NCI-H146 treated with DMSO at 0.1 percent for 48 hours (cell line): ENCODE measurements at regions not wholly inside any gene's neighbourhood (a gene's known extent, or its start where the extent isn't known, plus 50 kb on each side); places are given as distances from the start of the nearest gene placed in this dataset.
"Not testable (repeated sequence)": the region's sequence is repeated elsewhere in the genome, so short reads cannot be mapped to it uniquely, and the experiment has no call there.

Experiments used
- DNase-seq: peaks from one replicate; lab custom pipeline; 2025; ENCODE audit not compliant: unreplicated experiment; lab: John Stamatoyannopoulos, UW

DNA sequence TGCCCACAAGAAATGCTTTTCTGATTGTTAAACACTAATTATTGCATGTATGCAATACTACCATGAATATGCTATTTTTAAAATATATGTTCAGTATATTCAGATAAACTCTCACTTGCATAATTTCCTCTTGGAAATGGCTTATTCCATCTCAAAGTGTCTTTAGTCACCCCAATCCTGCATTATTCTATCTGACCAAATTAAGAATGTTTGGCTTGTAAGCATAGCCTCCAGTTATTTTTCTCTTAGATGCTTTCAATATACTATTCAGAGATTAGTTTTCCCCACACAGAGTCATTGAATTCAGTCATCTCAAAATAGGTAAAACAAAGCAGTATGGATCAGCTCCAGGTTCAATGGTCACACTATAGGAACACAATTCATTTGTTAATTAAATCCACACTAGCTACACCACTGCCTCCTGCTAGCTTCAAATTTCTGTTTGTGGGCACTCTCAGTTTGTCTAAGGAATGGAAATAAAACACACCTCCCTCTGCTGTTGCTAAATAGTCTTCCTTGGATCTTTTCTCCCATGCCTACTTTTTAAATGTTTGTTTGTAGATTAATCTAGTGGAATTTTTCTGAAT, 134.6 kb upstream of the TBCA start:
- DNase-seq = no peak

DNA sequence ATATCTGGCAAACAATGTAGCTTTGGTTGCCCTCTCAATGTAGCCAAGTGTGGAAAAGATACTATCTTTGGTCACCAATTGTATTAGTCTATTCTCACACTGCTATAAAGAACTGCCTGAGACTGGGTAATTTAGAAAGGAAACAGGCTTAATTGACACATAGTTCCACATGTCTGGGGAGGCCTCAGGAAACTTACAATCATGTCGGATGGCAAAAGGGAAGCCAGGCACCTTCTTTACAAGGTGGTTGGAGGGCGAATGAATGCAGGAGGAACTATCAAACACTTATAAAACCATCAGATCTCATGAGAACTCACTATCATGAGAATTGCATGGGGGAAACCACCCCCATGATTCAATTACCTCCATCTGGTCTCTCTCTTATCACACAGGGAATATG, 133.1 kb upstream of the TBCA start:
- DNase-seq = no peak

DNA sequence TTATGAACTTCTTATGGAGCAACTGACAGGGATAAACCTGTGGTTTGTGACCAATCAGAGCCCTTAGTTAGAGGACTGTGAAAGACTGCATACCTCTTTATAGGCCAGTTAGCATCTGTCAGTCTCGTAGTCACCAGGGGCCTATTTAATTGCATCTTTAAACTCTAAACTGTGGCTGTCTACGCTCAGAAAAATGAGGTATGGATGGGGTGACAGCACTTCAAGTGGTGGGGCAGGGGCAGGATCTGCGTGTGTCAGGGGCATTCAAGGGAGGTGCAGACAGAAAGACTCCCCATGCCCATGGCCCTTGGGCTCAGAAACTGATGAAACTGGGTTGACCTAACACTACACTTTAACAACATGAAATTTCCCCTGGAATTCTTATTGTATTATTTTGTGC, 132.6 kb upstream of the TBCA start:
- DNase-seq = no peak

DNA sequence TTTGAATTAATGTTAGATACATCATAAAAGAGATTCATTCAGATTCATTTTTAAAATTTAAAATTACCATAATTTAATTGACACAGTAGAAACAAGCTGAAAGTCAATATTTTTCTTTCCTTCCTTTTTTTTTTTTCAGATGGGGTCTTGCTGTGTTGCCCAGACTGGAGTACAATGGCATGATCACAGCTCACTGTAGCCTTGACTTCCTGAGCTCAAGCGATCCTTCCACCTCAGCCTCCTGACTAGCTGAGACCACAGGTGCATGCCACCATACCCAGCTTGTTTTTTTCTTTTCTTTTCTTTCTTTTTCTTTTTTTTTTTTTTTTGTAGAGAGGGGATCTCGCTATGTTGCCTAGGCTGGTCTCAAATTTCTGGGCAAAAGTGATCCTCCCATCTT, 131.6 kb upstream of the TBCA start:
- DNase-seq = no peak

DNA sequence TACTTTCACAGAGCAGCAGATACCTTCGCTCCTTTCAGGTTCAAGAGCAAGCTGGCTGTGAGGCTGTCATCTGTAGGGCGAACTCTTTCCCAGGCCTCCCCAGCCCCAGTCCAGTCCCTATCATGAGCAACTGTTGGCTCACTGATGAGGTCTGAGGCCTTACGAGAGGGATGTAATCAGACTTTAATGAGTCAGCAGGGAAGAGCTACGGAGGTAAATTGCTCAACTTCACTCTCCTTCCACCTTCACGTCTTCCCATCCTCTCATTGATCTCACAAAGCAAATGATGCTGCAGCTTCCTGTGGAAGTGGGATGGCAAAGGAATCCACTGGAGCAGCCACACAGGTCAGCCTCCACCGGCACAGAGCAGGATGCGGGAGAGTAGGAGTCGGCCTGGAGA, 130.7 kb upstream of the TBCA start:
- DNase-seq = no peak

DNA sequence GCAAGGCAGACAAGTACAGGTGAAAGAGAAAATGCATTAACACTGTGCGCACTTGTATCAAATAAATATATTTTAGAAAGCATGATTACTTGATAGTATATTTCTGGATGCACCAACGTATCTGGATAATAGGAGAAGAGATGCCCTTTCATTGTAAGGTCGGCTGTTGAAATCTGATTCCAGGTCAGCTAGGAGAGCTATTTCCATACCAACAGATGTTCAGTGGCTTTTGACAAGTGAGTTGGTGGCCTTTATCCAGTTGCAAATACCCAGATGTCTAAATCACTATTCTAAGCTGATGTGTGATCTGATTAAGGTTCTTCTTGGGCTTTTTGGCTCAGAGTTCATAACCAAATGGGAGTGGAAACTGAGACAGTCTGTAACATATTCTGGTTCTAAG, 128.2 kb upstream of the TBCA start:
- DNase-seq = no peak

DNA sequence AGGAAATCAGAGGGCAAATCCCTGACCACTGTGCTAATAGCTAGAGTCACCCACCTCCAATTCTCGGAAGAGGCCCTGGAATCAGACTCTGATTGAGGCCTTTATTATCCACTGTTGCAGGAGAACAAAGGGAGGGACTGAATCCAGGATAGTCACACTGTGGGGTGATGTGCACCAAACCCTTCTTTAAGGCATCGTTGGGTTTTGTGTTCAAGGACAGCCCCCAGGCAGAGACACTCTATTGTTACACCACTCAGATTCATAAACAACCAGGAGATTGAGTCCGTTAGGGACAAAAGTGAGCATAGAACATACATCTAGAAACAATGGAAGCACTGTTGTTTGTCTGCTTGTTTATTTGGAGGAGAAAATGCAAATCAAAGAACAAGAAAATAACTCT, 124.6 kb upstream of the TBCA start:
- no peak for DNase-seq

DNA sequence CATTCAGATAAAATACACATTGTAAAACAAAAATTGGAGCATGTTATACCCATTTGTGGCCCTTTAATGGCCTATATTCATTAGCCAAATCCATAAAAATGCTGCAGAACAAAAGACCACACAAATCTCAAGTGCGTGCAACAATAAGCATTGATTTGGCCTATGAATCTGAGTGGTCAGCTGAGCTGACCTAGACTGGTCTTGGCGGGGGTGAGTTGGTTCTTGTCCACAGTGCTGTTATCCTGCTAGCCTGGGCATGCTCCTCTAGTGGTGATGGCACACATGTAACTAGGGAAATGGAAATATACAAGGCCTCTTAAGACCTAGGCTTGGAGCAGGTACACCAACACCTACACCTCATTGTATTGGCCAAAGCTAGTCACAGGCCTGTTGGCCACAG, 122.2 kb upstream of the TBCA start:
- DNase-seq = no peak

DNA sequence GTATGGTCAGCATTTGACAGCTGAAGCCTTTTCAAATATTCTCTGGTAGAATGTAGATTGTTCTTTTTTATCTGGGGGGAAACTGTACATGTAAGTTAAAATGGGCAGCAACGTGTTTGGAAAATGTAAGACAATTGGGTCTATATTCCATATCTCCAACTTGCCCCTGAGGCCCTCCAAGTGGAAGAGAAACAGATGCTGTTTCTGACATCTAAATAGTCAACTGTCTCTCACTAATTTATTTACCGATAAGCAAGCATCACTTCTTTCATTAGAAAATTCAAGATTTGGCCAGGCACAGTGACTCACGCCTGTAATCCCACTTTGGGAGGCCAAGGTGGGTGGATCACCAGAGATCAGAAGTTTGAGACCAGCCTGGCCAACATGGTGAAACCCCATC, 120.2 kb upstream of the TBCA start:
- DNase-seq = no peak

DNA sequence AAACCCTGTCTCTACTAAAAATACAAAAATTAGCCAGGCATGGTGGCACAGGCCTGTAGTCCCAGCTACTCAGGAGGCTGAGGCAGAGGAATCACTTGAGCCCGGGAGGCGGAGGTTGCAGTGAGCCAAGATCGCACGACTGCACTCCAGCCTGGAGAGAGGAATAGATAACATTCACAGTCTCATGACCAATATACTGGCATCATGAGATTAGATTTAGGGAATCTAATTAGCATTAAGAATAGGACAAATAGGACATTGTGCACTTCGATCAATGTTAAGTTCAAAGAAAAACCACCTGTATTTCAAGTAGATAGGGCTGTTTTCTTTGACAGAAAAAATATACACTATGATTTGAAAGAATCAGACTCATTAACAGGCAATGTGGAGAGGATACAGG, 118.0 kb upstream of the TBCA start:
- not testable (repeated sequence) for DNase-seq

DNA sequence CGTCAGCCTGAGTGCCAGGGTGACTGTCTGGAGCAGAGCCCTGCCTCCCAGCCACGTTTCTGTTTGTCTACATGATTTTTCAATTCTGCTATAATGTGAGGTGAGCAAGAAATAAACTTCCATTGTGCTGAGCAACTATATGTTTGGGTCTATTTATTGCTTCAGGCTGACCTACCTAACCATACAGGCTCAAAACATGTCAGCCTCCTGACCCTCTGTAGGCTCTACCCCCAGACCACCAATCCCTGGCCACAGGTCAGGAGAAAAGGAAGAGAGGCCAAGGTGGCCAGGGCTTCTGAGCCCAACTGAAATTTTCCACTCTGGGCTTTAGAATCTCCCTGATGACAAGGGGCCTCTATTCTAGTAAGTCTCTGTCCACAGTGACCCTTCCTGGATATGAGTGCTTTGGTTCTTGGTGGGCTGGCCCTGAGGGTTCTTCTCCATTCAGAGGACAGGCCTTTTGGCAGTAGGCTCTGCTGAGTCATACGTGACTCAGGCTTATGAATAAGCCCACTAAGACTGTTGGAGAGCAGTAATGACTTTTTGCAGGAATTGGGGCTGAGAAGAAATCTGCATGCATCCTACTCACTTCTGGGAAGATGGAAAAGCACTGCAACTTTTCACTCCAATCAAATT, 117.2 kb upstream of the TBCA start:
- no peak for DNase-seq

DNA sequence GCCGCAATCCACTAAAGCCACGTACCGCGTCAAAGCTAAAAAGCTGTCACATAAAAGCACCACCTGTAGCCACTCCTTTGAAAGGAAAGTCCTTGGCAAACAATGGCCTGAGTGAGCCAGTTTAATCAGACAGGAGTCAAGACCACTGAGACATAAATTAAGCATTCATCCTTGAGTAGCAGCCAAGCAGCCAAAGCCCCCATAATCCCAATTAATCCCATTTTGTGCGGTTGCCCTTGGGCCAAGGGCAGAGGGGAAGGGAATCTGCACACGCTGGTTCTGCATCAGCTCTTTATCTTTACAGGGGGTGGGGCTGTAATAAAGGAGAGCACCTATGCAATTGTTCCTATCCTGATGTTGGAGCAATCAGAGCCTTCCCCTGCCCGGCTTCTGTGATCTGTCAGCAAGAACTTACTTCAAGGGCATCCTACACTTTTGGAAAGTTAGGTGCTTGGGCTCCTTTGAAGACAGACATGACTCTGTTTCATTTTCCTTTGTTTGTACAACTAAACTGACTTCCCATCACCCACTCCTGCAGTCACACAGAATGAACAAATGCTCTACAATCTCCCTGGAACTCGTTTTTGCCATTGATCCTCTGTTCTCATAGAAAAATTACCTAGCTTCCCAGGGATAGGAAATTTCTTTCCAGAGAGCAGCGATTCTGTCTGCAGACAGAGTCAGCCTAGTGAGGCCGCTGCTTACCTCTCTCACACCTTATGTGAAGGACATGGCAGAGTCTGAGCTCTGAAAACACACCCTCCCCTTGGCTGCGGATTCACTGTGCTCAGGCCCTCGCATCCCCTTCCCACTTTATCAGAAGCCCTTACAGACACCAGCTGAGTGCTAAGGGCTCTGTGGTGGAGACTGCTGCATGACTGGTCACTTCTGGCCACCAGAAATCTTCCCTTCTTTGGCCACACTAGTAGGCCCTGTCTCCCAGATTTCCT, 116.2 kb upstream of the TBCA start:
- no peak for DNase-seq

DNA sequence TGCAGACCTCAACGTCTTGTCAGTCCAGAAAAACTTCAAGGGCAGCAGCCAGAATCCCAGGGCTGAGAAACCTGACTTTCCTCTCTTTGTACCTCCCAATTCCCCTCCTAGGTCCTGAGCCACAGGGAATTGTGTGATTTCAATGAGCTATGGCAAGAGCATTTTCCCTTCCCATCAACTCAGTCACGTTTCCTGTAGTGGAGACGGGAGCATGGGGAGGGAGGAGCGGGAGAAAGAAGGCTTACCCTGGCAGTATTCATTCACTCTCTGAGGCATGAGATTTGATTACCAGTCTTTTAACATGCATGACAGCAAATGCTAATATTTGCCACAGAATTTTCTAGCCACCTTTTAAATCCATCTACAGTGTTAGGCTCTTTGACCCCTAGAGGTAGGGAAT, 109.4 kb upstream of the TBCA start:
- no peak for DNase-seq

DNA sequence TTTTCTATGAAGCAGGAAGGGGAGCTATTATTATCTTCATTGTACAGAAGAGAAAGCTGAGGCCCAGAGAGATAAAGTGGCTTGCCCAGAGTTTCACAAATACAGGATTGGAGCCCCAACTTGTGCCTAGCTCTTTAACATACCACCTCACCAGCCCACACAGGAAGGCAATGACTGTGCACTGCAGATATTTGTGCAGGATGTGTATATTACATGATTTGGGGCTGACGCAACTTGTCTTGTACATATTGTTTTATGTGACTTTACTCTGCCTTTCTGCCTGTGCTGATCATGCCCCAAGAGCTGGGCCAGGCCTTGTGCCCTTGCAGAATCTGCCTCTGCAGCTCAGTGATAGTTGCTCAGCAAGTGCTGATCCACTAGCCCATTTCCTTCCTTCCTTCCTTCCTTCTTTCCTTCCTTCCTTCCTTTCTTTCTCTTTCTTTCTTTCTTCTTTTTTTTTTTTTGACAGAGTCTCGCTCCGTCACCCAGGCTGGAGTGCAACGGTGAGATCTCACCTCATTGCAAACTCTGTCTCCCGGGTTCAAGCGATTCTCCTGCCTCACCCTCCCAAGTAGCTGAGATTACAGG, 106.6 kb upstream of the TBCA start:
- DNase-seq = no peak

DNA sequence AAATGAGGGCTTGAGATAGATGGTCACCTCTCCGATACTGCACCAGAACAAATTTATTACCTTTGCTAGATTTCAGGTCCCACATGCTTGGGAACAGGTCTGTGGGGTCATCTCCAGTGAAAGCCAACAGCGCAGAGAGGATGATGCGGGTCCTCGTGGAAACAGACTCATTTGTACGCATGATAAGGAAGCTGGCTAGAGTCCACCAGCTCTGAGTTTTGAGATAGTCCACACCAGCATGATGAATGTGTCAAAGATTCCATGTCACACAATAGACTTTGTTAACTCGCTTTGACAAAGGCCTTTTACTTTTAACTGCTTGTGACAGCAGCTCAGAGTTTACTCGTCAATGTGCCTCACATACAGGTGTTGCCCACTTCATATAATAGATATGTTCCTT, 105.4 kb upstream of the TBCA start:
- DNase-seq = no peak

DNA sequence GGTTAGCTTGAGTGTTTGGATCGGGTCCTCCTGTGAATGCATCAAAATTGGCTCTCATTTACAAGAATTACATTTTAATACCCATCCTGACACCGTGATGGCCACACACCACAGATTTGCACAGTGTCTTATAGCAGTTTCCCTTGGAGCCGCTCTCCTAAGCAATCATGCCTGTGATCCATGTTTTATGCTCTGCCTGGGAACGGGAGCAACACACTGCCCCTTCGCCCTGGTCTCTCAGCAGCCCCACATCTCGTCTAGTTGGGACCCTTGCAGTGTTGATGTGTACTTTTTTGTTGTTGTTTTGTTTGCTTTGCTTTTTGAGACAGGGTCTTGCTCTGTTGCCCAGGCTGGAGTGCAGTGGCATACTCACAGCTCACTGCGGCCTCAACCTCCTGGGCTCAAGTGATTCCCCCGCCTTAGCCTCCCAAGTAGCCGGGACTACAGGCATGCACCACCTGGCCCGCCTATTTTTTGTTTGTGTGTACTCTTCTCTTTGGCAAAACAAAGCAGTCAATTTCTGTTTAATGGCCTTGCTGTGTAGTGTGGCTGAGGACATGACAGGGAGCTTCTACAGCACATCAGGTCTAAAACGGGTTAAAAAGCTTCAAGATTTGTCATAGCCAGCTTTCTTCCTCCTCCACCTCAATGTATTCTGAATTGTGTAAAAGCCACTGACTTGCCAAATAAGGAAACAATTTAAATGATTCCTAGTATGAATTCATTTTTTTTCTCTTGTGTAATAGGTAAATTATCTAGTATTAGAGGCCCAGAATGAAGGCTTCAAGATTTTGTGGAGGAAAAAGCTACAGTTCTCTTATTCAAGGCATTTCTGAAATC, 101.6 kb upstream of the TBCA start:
- no peak for DNase-seq

DNA sequence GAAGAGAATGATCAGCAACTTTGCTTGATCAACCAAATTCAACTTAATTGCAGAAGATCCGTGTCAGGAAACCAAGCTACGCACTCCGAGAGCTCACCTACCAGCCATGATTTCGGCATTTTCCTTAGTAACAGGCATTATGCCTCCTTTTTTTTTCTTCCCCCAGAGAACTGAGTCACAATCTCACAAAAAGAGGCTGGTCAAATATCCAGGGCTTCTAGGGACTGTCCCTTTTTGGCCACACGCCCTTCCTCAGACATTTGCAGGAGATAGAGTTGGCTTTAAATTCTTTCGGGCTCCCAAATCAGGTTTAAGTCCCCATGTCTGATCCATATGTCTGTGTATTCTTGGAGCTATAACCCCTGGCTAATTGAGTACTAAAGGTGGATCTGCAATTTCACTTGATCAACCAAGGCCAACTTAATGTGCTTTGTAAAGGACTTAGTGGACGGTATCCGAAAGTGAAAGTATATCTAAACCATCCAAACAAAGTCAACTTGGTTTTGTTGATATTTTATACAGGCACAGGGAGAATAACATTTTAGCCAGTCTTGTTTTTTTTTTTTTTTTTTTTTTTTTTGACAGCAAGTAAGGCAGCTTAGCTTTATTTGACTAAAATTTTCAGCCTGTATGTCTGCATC, 100.8 kb upstream of the TBCA start:
- no peak for DNase-seq

DNA sequence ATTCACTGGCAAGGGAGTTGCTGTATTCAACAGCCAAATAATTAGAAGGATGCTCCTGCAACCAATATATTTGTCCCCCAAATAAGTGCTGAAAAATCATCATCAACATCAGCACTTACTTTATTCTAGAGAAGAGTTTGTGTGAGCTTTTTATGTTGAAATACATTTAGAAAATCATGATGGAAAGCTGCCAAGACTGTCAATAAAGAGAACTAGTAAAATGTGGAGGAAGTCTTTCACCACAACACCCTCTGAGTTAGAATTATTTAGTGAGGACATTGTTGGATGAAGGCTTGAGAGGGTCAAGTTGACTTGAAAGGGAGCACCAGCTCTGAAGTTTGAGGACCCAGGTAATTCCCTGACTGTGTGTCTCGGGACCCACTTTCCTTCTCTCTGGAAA, 100.2 kb upstream of the TBCA start:
- no peak for DNase-seq

DNA sequence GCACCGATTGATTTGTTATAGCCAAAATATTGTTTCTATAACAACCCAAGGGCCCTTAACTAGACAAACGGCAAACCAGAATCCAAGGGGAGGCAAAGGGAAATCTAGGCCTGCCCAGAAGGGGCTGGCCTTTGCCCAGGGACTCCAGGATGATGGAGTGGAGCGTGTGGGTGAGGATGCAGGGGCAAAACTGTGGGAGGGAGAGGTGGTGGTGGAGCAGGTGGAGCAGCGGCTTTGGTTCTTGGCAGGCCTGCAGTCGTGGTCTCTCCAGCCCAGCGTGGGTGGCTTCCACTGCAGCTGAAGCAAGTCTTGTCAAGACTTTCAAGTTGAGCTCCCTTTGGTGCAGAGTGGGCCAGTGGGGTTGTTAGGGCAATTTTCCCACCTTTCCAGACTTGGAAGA, 98.6 kb upstream of the TBCA start:
- DNase-seq = no peak

DNA sequence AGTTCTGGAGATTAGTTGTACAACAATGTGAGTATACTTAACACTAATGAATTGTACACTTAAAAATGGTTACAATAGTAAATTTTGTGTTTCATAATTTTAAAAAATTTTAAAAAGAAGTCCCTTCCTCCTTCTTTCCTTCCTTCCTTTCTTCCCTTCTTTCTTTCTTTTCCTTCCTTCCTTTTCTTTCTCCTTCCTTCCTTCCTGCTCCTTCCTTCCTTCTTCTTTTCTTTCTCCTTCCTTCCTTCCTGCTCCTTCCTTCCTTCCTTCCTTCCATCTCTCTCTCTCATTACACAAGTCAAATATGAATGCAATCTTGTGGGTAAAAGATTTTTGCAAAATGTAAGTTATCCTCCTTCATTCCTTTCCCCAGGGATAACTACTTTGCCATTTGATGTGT, 97.1 kb upstream of the TBCA start:
- no peak for DNase-seq

DNA sequence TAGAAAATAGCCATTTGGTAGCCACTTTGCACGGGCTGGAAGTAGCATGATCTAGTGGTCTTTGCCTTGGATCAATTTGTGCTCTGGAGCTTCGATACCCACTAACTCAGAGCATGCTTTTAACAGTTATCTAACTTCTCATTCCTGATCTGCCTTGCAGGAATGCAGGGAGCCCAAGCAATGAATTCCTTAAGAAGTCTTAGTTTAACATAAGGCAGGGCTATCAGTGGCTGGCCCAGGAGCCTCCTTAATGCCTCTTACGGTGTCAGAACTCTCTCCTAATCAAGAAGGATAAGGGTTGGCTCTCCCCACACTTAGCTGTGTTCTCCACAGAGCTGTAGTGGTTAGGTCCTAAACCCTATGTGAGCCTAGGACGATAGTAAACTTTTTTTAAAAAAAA, 95.8 kb upstream of the TBCA start:
- no peak for DNase-seq
